ENCODE measurements at regions not wholly inside any gene's neighbourhood (a gene's known extent, or its start where the extent isn't known, plus 50 kb on each side); places are given as distances from the start of the nearest gene placed in this dataset.

GRCh38 chr4:153973942-153974341 is 185.1 kb upstream of the SFRP2 start:
- no peak overlapping the region for H2BK20ac ChIP-seq (ENCODE audit: low read depth, low read length, poor library complexity, severe bottlenecking)
- no peak overlapping the region for H2AK5ac ChIP-seq (ENCODE audit: insufficient read length, low read length)
- H3K27me3 Mint-ChIP-seq (ENCODE audit: low read depth), result no peaks in the 10 kb centered on the region
- no peaks in the 10 kb centered on the region for H3K23me2 ChIP-seq (ENCODE audit: insufficient read length, low read depth, low read length, poor library complexity, severe bottlenecking)
- no peak overlapping the region for H3K56ac ChIP-seq (ENCODE audit: insufficient read length, low read depth, low read length)
- no peaks in the 10 kb centered on the region for H3K4me1 ChIP-seq (ENCODE audit: insufficient read depth, low read length)
- peaks cover 34 to 44% of the 10 kb centered on the region in 2 experiments for H3K9me3 Mint-ChIP-seq
- no CpG with 5 or more reads among the region's 4 CpGs for WGBS (ENCODE audit: extremely low coverage, insufficient read length, low lambda C conversion rate)
- no peaks in the 10 kb centered on the region for H3K9me3 ChIP-seq (ENCODE audit: control insufficient read depth, low read depth, low read length)
- no peaks in the 10 kb centered on the region for H3K4me1 Mint-ChIP-seq
- no peaks in the 10 kb centered on the region for H3K79me2 ChIP-seq (ENCODE audit: insufficient read depth, low read length)
- no peak overlapping the region for H3K4me3 Mint-ChIP-seq
- H3K27ac ChIP-seq (ENCODE audit: insufficient read length, low read depth, low read length), result no peak overlapping the region
- H4K91ac ChIP-seq (ENCODE audit: insufficient read length, low read depth, low read length), result no peak overlapping the region
- H2BK15ac ChIP-seq (ENCODE audit: low read depth, low read length), result no peak overlapping the region
- TF ChIP-seq CTCF (conservative IDR thresholded peaks at IDR 0.05), result no peak
- no peak overlapping the region for H3K23ac ChIP-seq (ENCODE audit: insufficient read length, low read depth, low read length)
- H3K27me3 ChIP-seq (ENCODE audit: insufficient read depth, low read length), result no peaks in the 10 kb centered on the region
- H3K9ac ChIP-seq (ENCODE audit: extremely low read depth, insufficient read length, low read length), result no peak overlapping the region
- no peak overlapping the region for H2AFZ ChIP-seq (ENCODE audit: low read length)
- no peak overlapping the region for H2BK12ac ChIP-seq (ENCODE audit: insufficient read length, low read depth, low read length)
- H3K27ac Mint-ChIP-seq, result no peak overlapping the region
- H3K18ac ChIP-seq (ENCODE audit: insufficient read length, low read depth, low read length), result no peak overlapping the region
- no peak overlapping the region for H3K4me2 ChIP-seq (ENCODE audit: insufficient read depth, insufficient read length, low read length)
- peaks cover 20 to 32% (median 24%) of the 10 kb centered on the region in 3 experiments for H3K36me3 Mint-ChIP-seq (ENCODE audit: insufficient read depth in 1 of 3, low read depth in 3 of 3)
- H4K5ac ChIP-seq (ENCODE audit: insufficient read length, low read depth, low read length), result no peak overlapping the region
- DNase-seq, result no peak
- H3T11ph ChIP-seq (ENCODE audit: low read length), result no peak overlapping the region
- H3K14ac ChIP-seq (ENCODE audit: insufficient read depth, low read length), result no peak overlapping the region
- H4K20me1 ChIP-seq (ENCODE audit: control insufficient read depth, insufficient read depth, insufficient read length), result no peaks in the 10 kb centered on the region
- H2BK5ac ChIP-seq (ENCODE audit: insufficient read length, low read length), result no peak overlapping the region
- no peak overlapping the region for H3K4ac ChIP-seq (ENCODE audit: low read depth, low read length)
- H4K8ac ChIP-seq (replicated peaks; ENCODE audit: insufficient read length, low read depth, low read length), result no peak overlapping the region
- H2BK120ac ChIP-seq (ENCODE audit: low read depth, low read length, poor library complexity, severe bottlenecking), result no peak overlapping the region
- no peaks in the 10 kb centered on the region for H3K79me1 ChIP-seq (ENCODE audit: insufficient read depth, low read depth, low read length, poor library complexity, severe bottlenecking)

All from H9 (cell line).